Stimulated activated CD4-positive, alpha-beta T cell treated with anti-CD3 and anti-CD28 coated beads, TNF-alpha, amount 100 ng/mL, for 48 hours (primary cell): ENCODE measurements at regions not wholly inside any gene's neighbourhood (a gene's known extent, or its start where the extent isn't known, plus 50 kb on each side); places are given as distances from the start of the nearest gene placed in this dataset.

Experiments
- DNase-seq, 3 donors: peaks; one replicate each; pipeline ENCODE4 v3.0.0-alpha.2; 2020; ENCODE audit warnings: low read depth in 3 of 3

GRCh38 chr7:116420003-116420402 lies 79.5 kb upstream of the CAV2 start:
- DNase-seq, result no peak

DNA sequence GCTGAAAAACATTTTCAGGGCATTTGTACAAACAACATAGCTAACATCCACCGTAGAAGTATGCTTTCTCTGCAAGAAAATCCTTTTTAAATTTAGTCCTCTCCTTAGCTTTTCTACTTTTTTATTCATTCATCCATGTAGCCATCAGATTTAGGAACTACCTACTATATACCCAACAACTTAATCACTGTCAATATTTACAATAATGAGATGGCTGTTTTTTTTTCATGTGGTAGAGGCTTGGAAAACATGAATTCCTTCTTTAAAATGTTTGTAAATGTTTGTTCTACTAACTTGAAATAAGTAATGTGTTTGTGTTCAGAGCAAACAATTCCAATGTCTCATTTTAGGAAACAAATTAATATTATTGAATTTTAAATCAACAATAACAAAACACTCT lies 78.2 kb upstream of the CAV2 start:
- DNase-seq, result no peak

DNA sequence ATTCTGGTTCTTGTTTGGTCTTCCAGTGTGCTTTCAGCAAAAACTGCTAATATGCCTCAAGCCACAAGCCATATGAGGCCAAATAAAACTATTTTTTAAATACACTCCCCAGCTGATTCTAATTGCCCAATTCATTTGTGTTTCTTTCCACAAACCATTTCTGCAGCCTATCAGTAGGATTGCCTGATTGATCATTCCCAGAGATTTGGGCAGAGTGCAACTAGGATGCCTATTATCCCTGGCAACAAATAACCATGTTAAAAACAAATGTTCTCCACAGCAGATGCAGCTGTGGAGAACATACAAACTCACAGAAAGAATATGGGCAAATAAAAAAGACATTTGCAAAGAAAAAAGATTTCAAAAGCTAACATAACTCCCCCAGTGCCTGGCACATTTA lies 76.9 kb upstream of the CAV2 start:
- DNase-seq, result no peak

GRCh38 chr7:116423499-116423898 lies 76.0 kb upstream of the CAV2 start:
- no peak for DNase-seq

DNA sequence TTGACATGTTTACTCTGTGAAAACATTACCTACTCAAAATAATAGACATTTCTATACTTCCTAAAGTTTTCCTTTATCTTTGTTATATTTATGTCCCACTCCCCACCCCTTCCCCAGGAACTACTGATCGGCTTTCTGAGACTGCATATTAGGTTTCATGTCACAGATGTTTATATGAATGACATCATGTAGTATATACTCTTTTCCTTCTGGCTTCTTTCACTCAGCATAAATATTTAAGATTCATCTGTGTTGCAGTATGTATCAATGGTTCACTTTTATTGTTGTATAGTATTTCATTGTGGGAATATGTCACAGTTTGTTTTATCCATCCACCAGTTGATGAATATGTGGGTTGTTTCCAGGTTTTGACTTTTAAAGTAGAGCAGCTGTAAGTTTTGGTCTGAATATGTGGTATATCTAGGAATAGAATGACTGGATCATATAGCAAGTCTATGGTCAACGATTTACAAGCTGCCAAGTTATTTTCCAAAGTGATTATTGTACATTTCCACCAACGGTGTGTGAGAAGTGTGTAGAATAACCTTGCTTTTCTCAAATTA lies 73.8 kb upstream of the CAV2 start:
- no peak for DNase-seq

- DNase-seq, result no peak
These were observed 72.9 kb upstream of the CAV2 start for GRCh38 chr7:116426428-116427156.

DNA sequence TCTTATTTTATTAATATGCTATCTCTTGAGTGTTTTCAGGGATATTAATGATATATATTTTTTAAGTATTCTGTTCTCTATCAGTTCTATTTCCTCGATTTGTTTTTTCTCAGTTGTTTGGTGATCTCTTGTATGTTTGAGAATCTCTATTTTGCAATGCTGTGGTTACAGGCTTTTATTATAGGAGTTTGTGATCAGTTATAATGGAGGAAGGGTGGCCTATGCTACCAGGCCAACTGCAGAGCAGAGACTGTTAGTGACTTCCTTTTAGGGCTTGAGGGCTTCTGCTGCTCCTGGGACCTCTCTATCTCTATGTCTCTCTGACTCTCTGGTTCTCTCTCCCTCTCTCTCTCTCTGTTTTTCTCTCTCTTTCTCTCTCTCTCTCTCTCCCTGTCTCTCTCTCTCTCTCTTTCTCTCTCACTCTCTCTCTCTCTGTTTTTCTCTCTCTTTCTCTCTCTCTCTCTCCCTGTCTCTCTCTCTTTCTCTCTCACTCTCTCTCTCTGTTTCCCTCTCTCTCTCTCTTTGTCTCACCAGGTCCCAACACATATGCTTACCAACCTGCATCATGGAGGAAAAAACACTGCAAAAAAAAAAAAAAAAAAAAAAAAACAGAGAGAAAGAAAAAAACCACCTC lies 69.4 kb upstream of the CAV2 start:
- DNase-seq, result no peak

DNA sequence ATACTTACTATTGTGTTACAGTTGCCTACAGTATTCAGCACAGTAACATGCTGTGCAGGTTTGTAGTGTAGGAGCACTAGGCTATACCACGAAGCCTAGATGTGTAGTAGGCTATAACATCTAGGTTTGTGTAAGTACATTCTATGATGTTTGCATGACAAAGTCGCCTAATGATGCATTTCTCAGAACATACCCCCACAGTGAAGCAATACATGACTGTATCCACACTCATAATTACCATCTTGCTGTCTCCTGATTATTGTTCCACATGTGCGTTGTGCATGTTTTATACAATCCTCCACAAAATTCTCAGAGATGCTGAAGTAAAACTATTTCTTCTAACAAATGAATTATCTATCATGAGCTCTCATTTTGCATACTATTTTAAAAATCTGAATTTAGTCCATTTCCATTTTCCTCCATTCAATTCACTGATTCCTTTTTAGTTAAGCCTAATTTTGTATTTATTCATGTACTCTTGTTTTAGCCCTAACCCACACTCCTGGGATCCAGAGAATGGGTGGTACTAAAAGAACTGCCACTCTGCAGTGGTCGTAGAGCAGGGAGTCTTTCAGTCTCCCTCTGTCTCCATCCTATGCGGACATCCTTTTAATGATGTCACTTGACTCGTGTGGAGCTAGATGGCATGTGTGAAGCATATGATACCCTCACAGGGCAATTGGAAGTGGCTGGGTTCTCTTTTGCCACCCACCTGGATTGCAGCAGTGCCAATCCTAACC lies 67.6 kb upstream of the CAV2 start:
- DNase-seq, result no peak

GRCh38 chr7:116432527-116432916 lies 67.0 kb upstream of the CAV2 start:
- DNase-seq, result no peak

- DNase-seq, result no peak
These were observed 66.3 kb upstream of the CAV2 start for GRCh38 chr7:116433246-116433645.

- no peak for DNase-seq
These were observed 64.7 kb upstream of the CAV2 start for GRCh38 chr7:116434820-116435341.

GRCh38 chr7:116436305-116436826 lies 63.2 kb upstream of the CAV2 start:
- DNase-seq, result no peak

DNA sequence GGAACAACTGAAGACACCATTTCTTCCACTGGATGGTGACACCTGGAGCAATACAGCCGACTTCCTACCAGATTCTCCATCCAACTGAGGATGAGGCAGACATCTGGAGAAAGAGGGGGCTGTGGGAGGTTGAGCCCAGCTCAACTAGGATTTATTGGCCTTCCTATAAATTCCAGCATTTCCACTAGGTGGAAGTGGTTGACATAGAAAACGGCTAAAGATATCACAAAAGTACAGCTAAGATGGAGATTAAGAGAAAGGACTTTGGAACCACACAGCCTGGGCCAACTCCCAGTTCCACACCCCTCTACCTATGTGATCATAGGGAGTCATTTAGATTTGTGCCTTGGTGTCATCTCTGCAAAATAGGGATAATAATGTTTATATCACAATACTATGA lies 61.3 kb upstream of the CAV2 start:
- DNase-seq, result no peak

DNA sequence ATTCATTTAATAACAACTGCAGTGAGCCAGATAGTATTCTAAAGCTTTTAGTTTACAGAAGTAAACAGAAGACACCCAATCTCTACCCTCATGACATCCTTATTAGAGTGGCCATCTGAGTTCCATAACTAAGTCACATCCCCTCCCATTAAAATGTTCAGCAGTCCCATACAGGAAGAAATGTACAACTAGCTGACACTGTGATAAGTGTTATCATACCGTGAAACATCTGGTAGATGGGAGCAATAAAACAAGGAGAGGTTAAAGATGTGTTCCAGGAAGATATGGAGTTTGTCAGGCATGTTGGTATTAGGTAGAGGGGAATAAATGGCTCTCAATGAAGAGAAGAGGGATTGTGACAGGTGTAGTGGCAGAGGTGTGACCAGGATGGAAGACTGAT lies 60.5 kb upstream of the CAV2 start:
- DNase-seq, result no peak

DNA sequence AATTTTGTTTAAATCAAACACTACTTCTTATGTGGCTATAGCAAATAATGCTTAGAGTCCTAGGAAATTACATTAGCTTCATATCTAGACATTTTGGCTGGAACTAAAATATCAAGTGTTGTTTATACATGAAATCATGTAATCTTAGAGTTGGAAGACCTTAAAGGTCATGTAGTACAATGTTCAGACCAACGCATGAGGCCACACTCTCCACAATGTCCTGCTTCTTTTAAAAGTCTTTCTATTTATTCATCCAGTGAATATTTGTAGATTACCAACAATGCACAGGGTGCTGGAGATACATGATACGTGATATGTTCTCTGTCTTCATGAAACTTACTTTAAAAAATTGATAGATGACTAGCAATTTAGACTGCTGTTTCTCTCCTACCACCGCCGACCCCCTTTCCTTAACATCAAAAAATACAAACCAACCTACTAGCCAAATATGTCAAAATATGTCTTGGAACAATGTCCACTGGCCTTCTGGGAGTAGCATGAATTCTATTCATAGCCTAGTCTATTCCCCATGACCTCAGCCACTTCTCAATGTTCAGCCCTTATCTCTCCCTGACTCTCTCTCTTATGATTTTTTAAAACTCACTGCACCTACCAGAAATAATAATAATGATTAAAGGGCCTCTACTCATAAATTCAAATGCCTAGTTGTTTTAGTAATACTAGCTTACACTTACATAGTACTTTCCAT lies 59.5 kb upstream of the CAV2 start:
- no peak for DNase-seq

DNA sequence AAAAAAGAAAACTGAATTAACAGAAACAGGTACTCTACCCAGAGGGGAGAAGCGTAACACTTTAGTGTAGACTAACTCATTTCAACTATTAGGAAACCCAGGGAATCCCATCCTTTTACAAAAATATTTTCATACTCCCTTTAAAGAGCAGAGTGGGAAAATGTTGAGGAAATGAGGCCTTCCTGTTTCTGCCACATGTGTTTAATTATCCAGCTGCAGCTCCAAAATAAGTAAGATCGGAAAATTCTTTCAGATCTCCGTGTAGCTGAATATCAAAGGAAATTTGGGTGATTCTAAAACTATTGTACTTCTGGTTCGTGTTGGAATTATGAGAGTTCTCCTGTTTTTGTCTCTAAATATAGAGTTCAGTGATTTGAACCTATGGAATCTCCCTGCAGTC lies 58.0 kb upstream of the CAV2 start:
- no peak for DNase-seq

DNA sequence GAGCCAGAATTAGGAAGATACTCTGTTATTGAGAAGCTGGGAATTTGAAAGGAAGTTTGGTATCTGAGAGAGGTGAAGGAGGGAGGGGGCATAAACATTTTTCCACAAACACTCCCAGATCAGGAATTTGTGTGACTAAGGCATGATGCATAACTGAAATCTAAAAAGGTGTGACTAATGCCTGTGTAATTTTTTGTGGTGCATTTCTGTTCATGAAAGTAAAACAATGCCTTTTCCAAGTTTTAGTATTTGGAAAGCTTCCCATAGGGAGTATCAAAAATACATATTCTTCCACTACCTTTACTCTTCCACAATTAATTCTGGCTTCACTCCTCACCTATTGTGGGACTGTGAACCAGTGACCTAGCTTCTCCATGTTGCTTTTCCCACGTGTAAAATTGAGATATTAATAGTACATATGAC lies 56.4 kb upstream of the CAV2 start:
- no peak for DNase-seq

- no peak for DNase-seq
These were observed 55.9 kb upstream of the CAV2 start for GRCh38 chr7:116443646-116444045.

GRCh38 chr7:116445447-116446211 lies 53.9 kb upstream of the CAV2 start:
- DNase-seq, result no peak

DNA sequence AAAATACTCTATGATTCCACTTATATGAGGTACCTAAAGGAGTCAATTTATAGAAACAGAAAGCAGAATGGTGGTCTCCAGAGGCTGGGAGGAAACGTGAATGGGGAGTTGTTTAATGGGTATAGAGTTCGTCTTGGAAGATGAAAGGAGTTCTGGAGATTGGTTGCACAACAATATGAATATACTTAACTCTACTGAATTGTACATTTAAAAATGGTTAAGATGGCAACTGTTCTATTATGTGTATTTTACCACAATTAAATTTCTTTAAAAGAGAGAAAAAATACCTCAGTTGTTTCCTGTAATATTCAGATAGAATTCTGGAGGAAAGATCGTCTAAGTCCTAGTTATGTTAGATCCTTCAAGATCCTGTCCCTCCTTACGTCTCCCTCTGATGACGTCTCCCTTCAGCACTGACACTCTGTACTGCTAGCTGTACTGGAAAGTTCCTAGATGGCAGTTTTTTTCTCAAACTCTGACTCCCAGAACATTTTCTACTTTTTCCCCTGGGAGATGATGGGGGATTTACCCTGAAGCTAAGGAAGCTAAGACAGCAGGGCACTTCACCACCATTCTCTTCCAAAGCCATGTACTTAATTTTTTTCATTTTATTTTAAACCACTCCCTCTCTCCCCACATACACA lies 53.2 kb upstream of the CAV2 start:
- no peak for DNase-seq
